ENCODE measurements at regions not wholly inside any gene's neighbourhood (a gene's known extent, or its start where the extent isn't known, plus 50 kb on each side); places are given as distances from the start of the nearest gene placed in this dataset.
"Not testable (repeated sequence)": the region's sequence is repeated elsewhere in the genome, so short reads cannot be mapped to it uniquely, and the experiment has no call there.

DNA sequence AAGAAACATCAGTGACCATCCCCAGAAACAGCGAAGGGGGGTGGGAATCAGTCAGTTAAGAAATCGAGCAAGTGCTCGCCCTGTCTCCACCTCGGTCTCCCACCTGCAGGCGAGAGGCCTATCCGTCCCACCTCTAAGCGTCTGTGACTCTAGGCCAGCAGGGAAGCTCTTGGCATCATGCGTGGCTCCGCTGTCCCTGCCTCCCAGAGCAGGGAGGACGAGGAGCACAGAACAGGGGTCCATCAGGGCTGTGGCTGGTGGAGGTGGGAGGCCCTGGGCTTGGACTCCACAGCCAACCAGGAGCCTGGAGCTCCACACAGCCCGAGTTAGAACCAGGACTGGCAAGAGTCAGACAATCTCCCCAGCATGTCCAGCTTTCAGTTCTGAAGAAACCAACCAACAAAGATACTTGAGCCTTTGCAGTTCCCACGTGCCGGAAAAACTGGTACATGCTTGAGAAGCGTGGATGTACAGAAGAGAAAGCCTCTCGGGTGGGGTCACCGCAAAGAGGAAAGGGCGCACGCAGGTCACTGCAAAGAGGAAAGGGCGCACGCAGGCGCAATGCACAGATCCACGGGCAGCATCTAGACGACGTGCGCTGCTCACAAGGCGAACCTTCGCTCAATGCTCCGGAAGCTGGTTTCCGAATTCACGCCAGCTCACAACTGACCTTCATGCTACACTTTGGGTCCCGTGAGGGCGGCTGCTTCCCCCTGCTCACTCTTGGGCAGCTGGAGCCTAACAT is 104.5 kb upstream of the ALKAL2 start:
- DNase-seq (ENCODE audit: low read depth) = no peak
- TF ChIP-seq, protein P1, sequence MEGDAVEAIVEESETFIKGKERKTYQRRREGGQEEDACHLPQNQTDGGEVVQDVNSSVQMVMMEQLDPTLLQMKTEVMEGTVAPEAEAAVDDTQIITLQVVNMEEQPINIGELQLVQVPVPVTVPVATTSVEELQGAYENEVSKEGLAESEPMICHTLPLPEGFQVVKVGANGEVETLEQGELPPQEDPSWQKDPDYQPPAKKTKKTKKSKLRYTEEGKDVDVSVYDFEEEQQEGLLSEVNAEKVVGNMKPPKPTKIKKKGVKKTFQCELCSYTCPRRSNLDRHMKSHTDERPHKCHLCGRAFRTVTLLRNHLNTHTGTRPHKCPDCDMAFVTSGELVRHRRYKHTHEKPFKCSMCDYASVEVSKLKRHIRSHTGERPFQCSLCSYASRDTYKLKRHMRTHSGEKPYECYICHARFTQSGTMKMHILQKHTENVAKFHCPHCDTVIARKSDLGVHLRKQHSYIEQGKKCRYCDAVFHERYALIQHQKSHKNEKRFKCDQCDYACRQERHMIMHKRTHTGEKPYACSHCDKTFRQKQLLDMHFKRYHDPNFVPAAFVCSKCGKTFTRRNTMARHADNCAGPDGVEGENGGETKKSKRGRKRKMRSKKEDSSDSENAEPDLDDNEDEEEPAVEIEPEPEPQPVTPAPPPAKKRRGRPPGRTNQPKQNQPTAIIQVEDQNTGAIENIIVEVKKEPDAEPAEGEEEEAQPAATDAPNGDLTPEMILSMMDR (IDR thresholded peaks at IDR 0.05; ENCODE audit: insufficient read depth, low read depth, low read length) = no peak
- no peak overlapping the region for H3K4me3 ChIP-seq (ENCODE audit: low read depth, low read length)

DNA sequence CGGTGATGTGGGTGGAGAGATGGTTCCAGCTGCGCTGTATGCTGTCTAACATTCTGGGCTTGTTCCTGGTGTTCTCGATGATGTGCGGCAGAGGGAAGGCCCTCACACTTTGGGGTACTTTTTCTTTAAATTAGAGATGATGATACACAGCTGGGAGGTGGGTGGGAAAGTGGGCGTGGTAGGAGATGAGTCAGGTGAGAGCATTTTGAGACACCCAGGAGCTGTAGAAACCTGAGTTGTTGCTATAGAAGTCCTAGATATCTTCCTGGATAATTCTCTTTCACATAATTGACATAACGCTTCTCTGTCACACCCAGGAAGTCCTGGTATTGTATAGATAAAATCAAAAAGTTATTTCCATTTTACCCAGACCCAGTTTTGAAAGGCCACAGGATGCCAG is 103.8 kb upstream of the ALKAL2 start:
- H3K4me3 ChIP-seq (ENCODE audit: low read depth, low read length) = no peak overlapping the region
- TF ChIP-seq, protein P1 (IDR thresholded peaks at IDR 0.05; ENCODE audit: insufficient read depth, low read depth, low read length) = no peak
- DNase-seq (ENCODE audit: low read depth) = no peak

DNA sequence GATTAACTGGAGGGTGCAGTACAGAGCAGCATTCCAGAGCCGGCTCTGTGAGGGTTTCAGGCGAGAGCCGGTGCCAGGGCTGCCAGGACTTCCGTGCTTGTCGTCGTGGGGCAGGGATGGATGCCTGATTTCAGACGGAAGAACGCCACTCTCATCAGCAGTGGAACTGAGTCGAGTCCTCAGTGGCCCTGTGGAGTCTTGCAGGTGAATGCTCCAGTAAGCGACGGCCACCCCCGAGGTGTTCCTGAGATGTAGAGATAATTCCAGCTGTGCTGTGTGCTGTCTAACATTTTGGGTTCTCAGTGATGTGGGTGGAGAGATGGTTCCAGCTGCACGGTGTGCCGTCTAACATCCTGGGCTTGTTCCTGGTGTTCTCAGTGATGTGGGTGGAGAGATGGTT is 103.1 kb upstream of the ALKAL2 start:
- H3K4me3 ChIP-seq (ENCODE audit: low read depth, low read length) = no peak overlapping the region
- no peak for DNase-seq (ENCODE audit: low read depth)
- TF ChIP-seq, protein P1 (IDR thresholded peaks at IDR 0.05; ENCODE audit: insufficient read depth, low read depth, low read length) = no peak

DNA sequence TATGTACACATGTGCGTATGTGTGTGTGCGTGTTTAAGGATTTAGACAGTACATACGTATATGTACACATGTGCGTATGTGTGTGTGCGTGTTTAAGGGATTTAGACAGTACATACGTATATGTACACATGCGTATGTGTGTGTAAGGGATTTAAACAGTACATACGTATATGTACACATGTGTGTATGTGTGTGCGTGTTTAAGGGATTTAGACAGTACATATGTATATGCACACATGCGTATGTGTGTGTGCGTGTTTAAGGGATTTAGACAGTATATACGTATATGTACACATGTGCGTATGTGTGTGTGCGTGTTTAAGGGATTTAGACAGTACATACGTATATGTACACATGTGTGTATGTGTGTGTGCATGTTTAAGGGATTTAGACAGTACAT is 102.1 kb upstream of the ALKAL2 start:
- H3K4me3 ChIP-seq (ENCODE audit: low read depth, low read length); DNase-seq (ENCODE audit: low read depth): not testable (repeated sequence)

DNA sequence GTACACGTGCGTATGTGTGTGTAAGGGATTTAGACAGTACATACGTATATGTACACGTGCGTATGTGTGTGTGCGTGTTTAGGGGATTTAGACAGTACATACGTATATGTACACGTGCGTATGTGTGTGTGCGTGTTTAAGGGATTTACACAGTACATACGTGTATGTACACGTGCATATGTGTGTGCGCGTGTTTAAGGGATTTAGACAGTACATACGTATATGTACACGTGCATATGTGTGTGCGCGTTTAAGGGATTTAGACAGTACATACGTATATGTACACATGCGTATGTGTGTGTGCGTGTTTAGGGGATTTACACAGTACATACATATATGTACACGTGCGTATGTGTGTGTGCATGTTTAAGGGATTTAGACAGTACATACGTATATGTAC is 100.9 kb upstream of the ALKAL2 start:
- H3K4me3 ChIP-seq (ENCODE audit: low read depth, low read length); DNase-seq (ENCODE audit: low read depth): not testable (repeated sequence)

DNA sequence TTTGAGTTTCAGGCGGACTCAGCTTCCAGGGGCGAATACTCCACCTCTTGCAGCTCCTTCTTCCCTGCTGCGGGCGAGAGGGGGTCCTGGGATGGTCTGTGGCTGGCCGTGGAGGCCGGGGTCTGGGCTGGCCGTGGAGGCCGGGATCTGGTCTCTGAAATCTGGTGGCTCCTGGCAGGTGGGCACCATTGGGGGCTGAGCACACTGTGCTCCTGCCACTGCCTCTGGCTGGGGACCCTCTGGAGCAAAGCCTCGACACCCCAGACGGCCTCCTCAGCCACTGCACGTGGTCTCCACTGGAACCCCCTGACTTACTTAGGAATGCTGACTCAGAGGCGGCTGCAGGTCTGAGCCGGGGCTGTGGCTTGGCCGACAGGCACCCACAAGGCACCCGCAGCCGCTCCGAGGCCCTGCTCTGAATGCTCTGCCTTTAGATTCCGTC is 100.1 kb upstream of the ALKAL2 start:
- TF ChIP-seq, protein P1 (IDR thresholded peaks at IDR 0.05; ENCODE audit: insufficient read depth, low read depth, low read length) = no peak
- H3K4me3 ChIP-seq (ENCODE audit: low read depth, low read length) = no peak overlapping the region
- no peak for DNase-seq (ENCODE audit: low read depth)

DNA sequence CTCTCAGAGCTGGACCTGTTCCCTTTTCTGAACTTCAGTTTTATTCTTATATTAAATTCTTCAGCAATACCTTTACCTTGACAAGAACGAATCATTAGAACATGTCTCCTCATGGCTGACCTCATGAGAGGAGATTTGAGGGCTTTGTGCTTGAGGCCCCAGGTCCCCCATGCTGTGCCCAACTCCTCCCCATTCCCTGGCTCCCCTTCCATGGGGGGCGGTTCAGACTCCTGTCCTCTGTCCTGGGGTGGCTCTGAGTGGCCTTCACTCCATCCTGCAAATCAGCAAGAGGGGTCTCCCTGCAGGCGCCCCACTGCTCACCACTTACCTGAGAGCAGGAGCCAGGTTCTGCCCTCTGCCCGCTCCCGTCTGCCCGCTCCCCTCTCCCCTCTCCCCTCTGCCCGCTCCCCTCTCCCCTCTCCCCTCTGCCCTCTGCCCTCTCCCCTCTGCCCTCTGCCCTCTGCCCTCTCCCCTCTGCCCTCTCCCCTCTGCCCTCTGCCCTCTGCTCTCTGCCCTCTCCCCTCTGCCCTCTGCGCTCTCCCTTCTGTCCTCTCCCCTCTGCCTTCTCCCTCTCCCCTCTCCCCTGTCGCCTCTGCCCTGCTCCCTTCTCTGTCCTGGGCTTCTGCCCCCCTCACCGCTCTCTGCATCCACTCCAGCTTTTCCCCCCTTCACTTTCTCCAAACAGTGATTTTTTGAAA is 98.7 kb upstream of the ALKAL2 start:
- no peak overlapping the region for H3K4me3 ChIP-seq (ENCODE audit: low read depth, low read length)
- no peak for DNase-seq (ENCODE audit: low read depth)
- TF ChIP-seq, protein P1 (IDR thresholded peaks at IDR 0.05; ENCODE audit: insufficient read depth, low read depth, low read length) = no peak

DNA sequence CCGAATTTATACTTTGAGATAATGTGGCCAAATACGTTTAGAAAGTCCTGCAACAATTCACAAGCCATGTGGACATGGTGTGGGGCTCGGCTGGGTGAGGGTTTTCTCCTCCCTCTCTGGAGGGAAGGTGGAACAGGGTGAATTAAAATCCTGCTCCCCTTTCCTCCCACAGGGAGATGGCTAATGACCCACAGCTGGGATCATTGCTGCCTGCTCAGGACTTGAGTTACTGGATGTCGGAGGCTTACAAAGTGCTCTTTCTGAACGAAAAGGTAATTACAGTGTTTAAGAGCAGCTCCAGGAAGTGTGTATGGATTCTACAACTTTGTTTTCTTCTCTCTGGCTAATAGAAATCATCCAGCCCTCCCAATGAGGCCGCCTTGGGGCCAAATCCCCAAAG is 97.9 kb upstream of the ALKAL2 start:
- H3K4me3 ChIP-seq (ENCODE audit: low read depth, low read length) = no peak overlapping the region
- TF ChIP-seq, protein P1 (IDR thresholded peaks at IDR 0.05; ENCODE audit: insufficient read depth, low read depth, low read length) = no peak
- no peak for DNase-seq (ENCODE audit: low read depth)

All from fibroblast of villous mesenchyme (primary cell).